CD4-positive, alpha-beta T cell (primary cell): ENCODE measurements at regions not wholly inside any gene's neighbourhood (a gene's known extent, or its start where the extent isn't known, plus 50 kb on each side); places are given as distances from the start of the nearest gene placed in this dataset.

Experiments used
- ATAC-seq: fragments of 200-7000 bp; cut with Tn5 transposase; one replicate; pipeline ENCODE4 v1.10.0; 2022; ENCODE audit warnings: mild to moderate bottlenecking; ENCODE audit not compliant: poor library complexity
- CTCF ChIA-PET: fragments of 350-600 bp; sonication (Branson Sonifier 250); formaldehyde crosslinking; loops from one replicate; lab custom pipeline; 2021; ENCODE audit warnings: antibody characterized with exemption, inconsistent platforms; lab: Charles Lee
- POLR2A ChIA-PET: fragments of 350-600 bp; sonication (Branson Sonifier 250); formaldehyde crosslinking; loops from one replicate; lab custom pipeline; 2021; ENCODE audit warnings: antibody characterized with exemption, inconsistent platforms; lab: Charles Lee
- DNase-seq, 14 experiments: peaks; one replicate each; pipeline ENCODE4 v3.0.0-alpha.2; 2013 to 2020; ENCODE audit warnings: mixed read lengths in 2 of 14
- H3K27ac ChIP-seq, 2 donors: one replicate each; pipeline versions ENCODE4 v1.5.1 to v1.7.0; 2013; ENCODE audit warnings: low read length in 2 of 2, low read depth in 1 of 2, mild to moderate bottlenecking in 1 of 2
- H3K27me3 ChIP-seq, 2 experiments: 1 replicate in 1 of 2; 2 replicates in 1 of 2; pipeline versions ENCODE4 v1.6.1 to v1.7.0; 2013; ENCODE audit warnings: low read length in 2 of 2, control low read depth in 1 of 2, mild to moderate bottlenecking in 1 of 2, moderate library complexity in 1 of 2; ENCODE audit not compliant: insufficient read depth in 2 of 2, control insufficient read depth in 1 of 2
- H3K36me3 ChIP-seq: one replicate; pipeline ENCODE4 v1.6.1; 2013; ENCODE audit warnings: low read length, control low read depth; ENCODE audit not compliant: insufficient read depth
- H3K4me1 ChIP-seq: one replicate; pipeline ENCODE4 v1.6.1; 2013; ENCODE audit warnings: low read length, control low read depth; ENCODE audit not compliant: insufficient read depth
- H3K4me3 ChIP-seq: one replicate; pipeline ENCODE4 v1.5.1; 2013; ENCODE audit warnings: mild to moderate bottlenecking, low read length, moderate library complexity
- H3K9me3 ChIP-seq, 2 experiments: 1 replicate in 1 of 2; 2 replicates in 1 of 2; pipeline versions ENCODE4 v1.6.1 to v1.7.0; 2013; ENCODE audit warnings: low read length in 2 of 2, mild to moderate bottlenecking in 2 of 2, control low read depth in 1 of 2, moderate library complexity in 1 of 2; ENCODE audit not compliant: control insufficient read depth in 1 of 2, insufficient read depth in 1 of 2
- H3K27ac Mint-ChIP-seq: one replicate; pipeline ENCODE4 v1.8.0; 2020; ENCODE audit warnings: mixed read lengths
- H3K27me3 Mint-ChIP-seq: one replicate; pipeline ENCODE4 v1.8.0; 2021; ENCODE audit warnings: mixed read lengths
- H3K36me3 Mint-ChIP-seq: one replicate; pipeline ENCODE4 v1.8.0; 2021; ENCODE audit warnings: low read depth, mixed read lengths
- H3K4me1 Mint-ChIP-seq: one replicate; pipeline ENCODE4 v1.8.0; 2021; ENCODE audit warnings: low read depth, mixed read lengths
- H3K4me3 Mint-ChIP-seq: one replicate; pipeline ENCODE4 v1.8.0; 2020; ENCODE audit warnings: mild to moderate bottlenecking, mixed read lengths
- H3K9me3 Mint-ChIP-seq: one replicate; pipeline ENCODE4 v1.8.0; 2020; ENCODE audit warnings: mixed read lengths
- CTCF ChIP-seq: fragments of 200-600 bp; IDR thresholded peaks from one replicate; pipeline ENCODE4 v1.8.0; 2022; ENCODE audit warnings: antibody characterized with exemption, mild to moderate bottlenecking
- intact Hi-C, 2 experiments: fragments of 100-400 bp; cut with DNase I in 1 of 2; cut with micrococcal nuclease in 1 of 2; formaldehyde crosslinking; loops; one replicate each; pipeline versions ENCODE4 v1.15.1 to v1.9.0; 2023 to 2025; cut with DNase I, micrococcal nuclease

GRCh38 chr22:44412136-44412731 is 85.8 kb downstream of the RTL6 start:
- no peaks in the 10 kb centered on the region for H3K4me1 ChIP-seq
- TF ChIP-seq CTCF, result no peak
- no peaks in the 10 kb centered on the region for H3K36me3 ChIP-seq
- Mint-ChIP-seq H3K27me3 (no peaks in the 10 kb centered on the region), H3K36me3 (no peaks in the 10 kb centered on the region), H3K4me1 (no peaks in the 10 kb centered on the region), H3K4me3 (no peak overlapping the region), H3K27ac (no peak overlapping the region), H3K9me3 (no peaks in the 10 kb centered on the region)
- no peak overlapping the region for H3K4me3 ChIP-seq
- no peak for DNase-seq
- ChIA-PET POLR2A (no interaction called here), CTCF (no interaction called here)
- H3K9me3 ChIP-seq, result no peaks in the 10 kb centered on the region
- no peaks in the 10 kb centered on the region for H3K27me3 ChIP-seq
- intact Hi-C loops, result no loop called here
- ATAC-seq, result no peak
- no peak overlapping the region for H3K27ac ChIP-seq

GRCh38 chr22:44411226-44412135 is 86.6 kb downstream of the RTL6 start:
- intact Hi-C loops, result no loop called here
- no peak overlapping the region for H3K27ac ChIP-seq
- ChIA-PET POLR2A (no interaction called here), CTCF (no interaction called here)
- Mint-ChIP-seq H3K27ac (no peak overlapping the region), H3K27me3 (no peaks in the 10 kb centered on the region), H3K4me3 (no peak overlapping the region), H3K4me1 (no peaks in the 10 kb centered on the region), H3K36me3 (no peaks in the 10 kb centered on the region), H3K9me3 (no peaks in the 10 kb centered on the region)
- no peak for ATAC-seq
- no peak for TF ChIP-seq CTCF
- no peaks in the 10 kb centered on the region for H3K4me1 ChIP-seq
- H3K27me3 ChIP-seq, result no peaks in the 10 kb centered on the region
- no peaks in the 10 kb centered on the region for H3K36me3 ChIP-seq
- no peak overlapping the region for H3K4me3 ChIP-seq
- no peak for DNase-seq
- no peaks in the 10 kb centered on the region for H3K9me3 ChIP-seq

- Mint-ChIP-seq H3K9me3 (no peaks in the 10 kb centered on the region), H3K27ac (no peak overlapping the region), H3K4me1 (no peaks in the 10 kb centered on the region), H3K4me3 (no peak overlapping the region), H3K36me3 (no peaks in the 10 kb centered on the region), H3K27me3 (no peaks in the 10 kb centered on the region)
- ChIA-PET POLR2A (no interaction called here), CTCF (no interaction called here)
- intact Hi-C loops, result no loop called here
- Histone ChIP-seq H3K4me3 (no peak overlapping the region), H3K27ac (no peak overlapping the region), H3K9me3 (no peaks in the 10 kb centered on the region), H3K36me3 (no peaks in the 10 kb centered on the region), H3K27me3 (no peaks in the 10 kb centered on the region), H3K4me1 (no peaks in the 10 kb centered on the region)
- no peak for TF ChIP-seq CTCF
- DNase-seq, result no peak
- no peak for ATAC-seq
These were observed 87.5 kb downstream of the RTL6 start for GRCh38 chr22:44410451-44410991.
